Adrenal gland (tissue), 5 donors: ENCODE measurements at regions not wholly inside any gene's neighbourhood (a gene's known extent, or its start where the extent isn't known, plus 50 kb on each side); places are given as distances from the start of the nearest gene placed in this dataset.

Experiments
- POLR2A ChIP-seq, 2 donors: fragments of 450-650 bp; IDR thresholded peaks; one replicate each; pipeline ENCODE4 v1.6.1; 2017; ENCODE audit warnings: antibody characterized with exemption in 2 of 2, mild to moderate bottlenecking in 2 of 2, moderate library complexity in 1 of 2
- TF ChIP-seq, protein P1 (sequence below), 6 experiments: fragments of 450-650 bp in 4 of 6; fragments of 200-600 bp in 2 of 6; sonication (generic) in 1 of 6; IDR thresholded peaks; 1 replicate in 5 of 6; 2 replicates in 1 of 6; pipeline versions ENCODE4 v1.5.1 to v1.8.0; 2016 to 2021; ENCODE audit warnings: antibody characterized with exemption in 6 of 6, mild to moderate bottlenecking in 2 of 6, moderate library complexity in 1 of 6
- donor health status: DM: no; HTN: no; CAD: no.

DNA sequence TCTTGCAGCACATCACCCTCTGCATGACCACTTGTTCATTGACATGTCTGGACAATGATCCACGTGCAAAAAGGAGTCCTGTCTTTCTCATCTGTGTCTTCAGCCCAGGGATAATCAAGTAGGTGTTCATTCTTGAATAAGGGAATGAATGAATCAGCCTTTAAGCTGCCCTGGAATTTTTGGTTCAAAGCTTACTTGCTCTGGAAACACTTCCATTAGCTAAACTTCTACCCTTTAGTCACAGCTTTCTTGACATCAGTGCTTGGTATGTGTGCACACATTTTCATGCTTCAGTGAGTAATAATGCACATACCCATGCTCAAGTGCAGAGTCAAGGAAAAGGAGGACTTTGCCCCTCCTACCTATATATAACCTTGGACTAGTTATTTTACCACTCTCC is 103.0 kb upstream of the CDH13 start:
- TF ChIP-seq, protein P1, sequence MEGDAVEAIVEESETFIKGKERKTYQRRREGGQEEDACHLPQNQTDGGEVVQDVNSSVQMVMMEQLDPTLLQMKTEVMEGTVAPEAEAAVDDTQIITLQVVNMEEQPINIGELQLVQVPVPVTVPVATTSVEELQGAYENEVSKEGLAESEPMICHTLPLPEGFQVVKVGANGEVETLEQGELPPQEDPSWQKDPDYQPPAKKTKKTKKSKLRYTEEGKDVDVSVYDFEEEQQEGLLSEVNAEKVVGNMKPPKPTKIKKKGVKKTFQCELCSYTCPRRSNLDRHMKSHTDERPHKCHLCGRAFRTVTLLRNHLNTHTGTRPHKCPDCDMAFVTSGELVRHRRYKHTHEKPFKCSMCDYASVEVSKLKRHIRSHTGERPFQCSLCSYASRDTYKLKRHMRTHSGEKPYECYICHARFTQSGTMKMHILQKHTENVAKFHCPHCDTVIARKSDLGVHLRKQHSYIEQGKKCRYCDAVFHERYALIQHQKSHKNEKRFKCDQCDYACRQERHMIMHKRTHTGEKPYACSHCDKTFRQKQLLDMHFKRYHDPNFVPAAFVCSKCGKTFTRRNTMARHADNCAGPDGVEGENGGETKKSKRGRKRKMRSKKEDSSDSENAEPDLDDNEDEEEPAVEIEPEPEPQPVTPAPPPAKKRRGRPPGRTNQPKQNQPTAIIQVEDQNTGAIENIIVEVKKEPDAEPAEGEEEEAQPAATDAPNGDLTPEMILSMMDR (IDR thresholded peaks at IDR 0.05): no peak
- TF ChIP-seq POLR2A (IDR thresholded peaks at IDR 0.05): no peak
